22Rv1 (cell line): ENCODE measurements at regions not wholly inside any gene's neighbourhood (a gene's known extent, or its start where the extent isn't known, plus 50 kb on each side); places are given as distances from the start of the nearest gene placed in this dataset.

ENCODE experiments used
- ZFX ChIP-seq: fragments of 450-650 bp; IDR thresholded peaks from 2 replicates; pipeline ENCODE4 v1.6.1; 2017; ENCODE audit warnings: antibody characterized with exemption, borderline replicate concordance
- TF ChIP-seq, protein P1 (sequence below): fragments of 450-650 bp; IDR thresholded peaks from 2 replicates; pipeline ENCODE4 v1.5.1; 2017; ENCODE audit warnings: mild to moderate bottlenecking

DNA sequence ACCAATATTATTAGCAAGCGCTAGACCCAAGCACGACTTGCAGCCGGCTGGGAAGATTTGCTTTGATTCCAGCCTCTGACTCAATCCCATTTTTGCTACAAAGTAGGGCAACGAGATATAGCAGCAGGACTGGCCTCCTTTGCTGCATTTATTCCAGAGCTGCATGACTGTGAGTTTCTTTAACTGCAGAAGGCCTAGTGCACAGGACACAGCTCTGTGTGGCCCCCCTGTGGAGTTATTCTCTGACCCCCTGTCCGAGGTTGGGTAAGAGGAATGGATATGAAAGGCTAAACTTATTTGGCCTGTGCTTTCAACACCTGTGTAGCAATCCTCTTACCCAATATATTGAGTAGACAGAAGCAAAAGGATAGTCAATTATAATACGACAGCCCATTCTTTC lies 133.3 kb upstream of the SPTLC3 start:
- TF ChIP-seq, protein P1, sequence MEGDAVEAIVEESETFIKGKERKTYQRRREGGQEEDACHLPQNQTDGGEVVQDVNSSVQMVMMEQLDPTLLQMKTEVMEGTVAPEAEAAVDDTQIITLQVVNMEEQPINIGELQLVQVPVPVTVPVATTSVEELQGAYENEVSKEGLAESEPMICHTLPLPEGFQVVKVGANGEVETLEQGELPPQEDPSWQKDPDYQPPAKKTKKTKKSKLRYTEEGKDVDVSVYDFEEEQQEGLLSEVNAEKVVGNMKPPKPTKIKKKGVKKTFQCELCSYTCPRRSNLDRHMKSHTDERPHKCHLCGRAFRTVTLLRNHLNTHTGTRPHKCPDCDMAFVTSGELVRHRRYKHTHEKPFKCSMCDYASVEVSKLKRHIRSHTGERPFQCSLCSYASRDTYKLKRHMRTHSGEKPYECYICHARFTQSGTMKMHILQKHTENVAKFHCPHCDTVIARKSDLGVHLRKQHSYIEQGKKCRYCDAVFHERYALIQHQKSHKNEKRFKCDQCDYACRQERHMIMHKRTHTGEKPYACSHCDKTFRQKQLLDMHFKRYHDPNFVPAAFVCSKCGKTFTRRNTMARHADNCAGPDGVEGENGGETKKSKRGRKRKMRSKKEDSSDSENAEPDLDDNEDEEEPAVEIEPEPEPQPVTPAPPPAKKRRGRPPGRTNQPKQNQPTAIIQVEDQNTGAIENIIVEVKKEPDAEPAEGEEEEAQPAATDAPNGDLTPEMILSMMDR: no peak
- no peak for TF ChIP-seq ZFX
